ENCODE measurements at regions not wholly inside any gene's neighbourhood (a gene's known extent, or its start where the extent isn't known, plus 50 kb on each side); places are given as distances from the start of the nearest gene placed in this dataset.
"Not testable (repeated sequence)": the region's sequence is repeated elsewhere in the genome, so short reads cannot be mapped to it uniquely, and the experiment has no call there.

DNA sequence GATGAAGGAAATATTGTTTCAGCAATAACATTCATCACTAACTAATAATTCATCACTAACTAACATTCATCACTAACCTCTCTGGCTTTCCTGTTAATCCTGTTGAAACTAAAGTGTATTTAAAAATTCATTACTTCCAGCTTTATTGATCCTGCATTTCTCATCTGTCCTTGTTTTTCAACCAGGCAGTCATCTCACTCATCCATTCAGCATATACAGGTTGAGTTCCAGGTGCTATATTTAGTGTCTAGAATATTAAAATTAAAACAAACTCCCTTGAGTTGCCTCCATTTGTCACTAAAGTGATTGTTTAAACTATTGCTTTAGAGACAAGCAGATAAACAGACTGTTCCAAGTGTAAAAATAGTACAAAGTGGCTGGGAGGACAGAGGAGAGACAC lies 58.1 kb downstream of the ATXN7L3B start:
- peaks cover 7% of the 10 kb centered on the region for H3K9me3 Mint-ChIP-seq (ENCODE audit: low read depth)
- H3K4me1 Mint-ChIP-seq (ENCODE audit: low read depth), result no peaks in the 10 kb centered on the region
- peaks cover 4% of the 10 kb centered on the region for H3K27me3 Mint-ChIP-seq
- H3K36me3 Mint-ChIP-seq, result no peaks in the 10 kb centered on the region
- no peak overlapping the region for H3K4me3 Mint-ChIP-seq
- H3K27ac Mint-ChIP-seq, result no peak overlapping the region

DNA sequence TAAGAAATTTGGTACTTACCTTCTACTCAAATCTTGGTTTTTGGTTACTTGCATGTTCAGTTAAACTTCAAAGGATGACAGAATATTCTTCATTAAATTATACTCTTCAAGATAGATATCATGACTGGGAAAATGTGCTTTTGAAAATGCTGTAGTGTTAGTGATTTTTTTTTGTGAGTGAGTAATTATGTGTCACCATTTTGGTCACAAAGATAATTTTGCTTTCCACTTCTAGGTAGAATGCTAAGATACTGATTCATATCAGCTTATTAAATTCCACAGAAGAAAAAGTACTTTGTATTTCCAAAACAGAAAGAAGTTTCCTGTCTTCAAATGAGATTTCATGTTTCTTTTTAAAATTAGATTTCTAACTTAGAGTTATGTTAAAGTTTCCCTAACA lies 61.2 kb downstream of the ATXN7L3B start:
- no peaks in the 10 kb centered on the region for H3K36me3 Mint-ChIP-seq
- no peak overlapping the region for H3K27ac Mint-ChIP-seq
- no peak overlapping the region for H3K4me3 Mint-ChIP-seq
- H3K9me3 Mint-ChIP-seq (ENCODE audit: low read depth), result peaks cover 7% of the 10 kb centered on the region
- H3K27me3 Mint-ChIP-seq, result peaks cover 4% of the 10 kb centered on the region
- H3K4me1 Mint-ChIP-seq (ENCODE audit: low read depth), result no peaks in the 10 kb centered on the region

DNA sequence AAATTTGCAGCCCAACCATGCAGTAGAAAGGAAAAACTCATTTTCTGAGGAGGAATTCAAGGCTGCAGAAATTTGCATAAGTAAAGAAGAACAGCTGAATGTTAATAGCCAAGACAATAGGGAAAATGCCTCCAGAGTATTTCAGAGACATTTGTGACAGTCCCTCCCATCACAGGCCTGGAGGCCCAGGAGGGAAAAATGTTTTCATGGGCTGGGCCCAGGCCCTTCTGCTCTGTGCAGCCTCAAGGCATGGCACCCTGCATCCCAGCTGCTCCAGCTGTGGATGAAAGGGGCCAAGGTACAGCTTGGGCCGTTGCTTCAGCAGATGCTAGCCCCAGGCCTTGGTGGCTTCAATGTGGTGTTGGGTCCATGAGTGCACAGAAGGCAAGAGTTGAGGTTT lies 62.3 kb downstream of the ATXN7L3B start:
- Mint-ChIP-seq H3K4me3 (no peak overlapping the region), H3K36me3 (no peaks in the 10 kb centered on the region), H3K27me3 (peaks cover 3% of the 10 kb centered on the region), H3K27ac (no peak overlapping the region), H3K4me1 (ENCODE audit: low read depth) (no peaks in the 10 kb centered on the region), H3K9me3 (ENCODE audit: low read depth) (peaks cover 7% of the 10 kb centered on the region)

DNA sequence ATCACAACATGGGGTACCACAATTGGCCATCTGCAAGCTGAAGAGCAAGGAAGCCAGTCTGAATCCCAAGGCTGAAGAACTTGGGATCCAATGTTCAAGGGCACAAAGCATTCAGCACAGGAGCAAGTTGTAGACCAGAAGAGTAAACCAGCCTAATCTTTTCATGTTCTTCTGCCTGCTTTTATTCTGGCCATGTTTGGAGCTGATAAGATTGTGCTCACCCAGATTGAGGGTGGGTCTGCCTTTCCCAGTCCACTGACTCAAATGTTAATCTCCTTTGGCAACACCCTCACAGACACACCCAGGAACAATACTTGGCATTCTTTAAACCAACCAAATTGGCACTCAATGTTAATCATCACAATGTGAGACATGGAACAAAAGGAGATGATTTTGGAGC lies 63.2 kb downstream of the ATXN7L3B start:
- H3K27ac Mint-ChIP-seq; H3K27me3 Mint-ChIP-seq; H3K4me1 Mint-ChIP-seq (ENCODE audit: low read depth); H3K4me3 Mint-ChIP-seq; H3K36me3 Mint-ChIP-seq; H3K9me3 Mint-ChIP-seq (ENCODE audit: low read depth): not testable (repeated sequence)

DNA sequence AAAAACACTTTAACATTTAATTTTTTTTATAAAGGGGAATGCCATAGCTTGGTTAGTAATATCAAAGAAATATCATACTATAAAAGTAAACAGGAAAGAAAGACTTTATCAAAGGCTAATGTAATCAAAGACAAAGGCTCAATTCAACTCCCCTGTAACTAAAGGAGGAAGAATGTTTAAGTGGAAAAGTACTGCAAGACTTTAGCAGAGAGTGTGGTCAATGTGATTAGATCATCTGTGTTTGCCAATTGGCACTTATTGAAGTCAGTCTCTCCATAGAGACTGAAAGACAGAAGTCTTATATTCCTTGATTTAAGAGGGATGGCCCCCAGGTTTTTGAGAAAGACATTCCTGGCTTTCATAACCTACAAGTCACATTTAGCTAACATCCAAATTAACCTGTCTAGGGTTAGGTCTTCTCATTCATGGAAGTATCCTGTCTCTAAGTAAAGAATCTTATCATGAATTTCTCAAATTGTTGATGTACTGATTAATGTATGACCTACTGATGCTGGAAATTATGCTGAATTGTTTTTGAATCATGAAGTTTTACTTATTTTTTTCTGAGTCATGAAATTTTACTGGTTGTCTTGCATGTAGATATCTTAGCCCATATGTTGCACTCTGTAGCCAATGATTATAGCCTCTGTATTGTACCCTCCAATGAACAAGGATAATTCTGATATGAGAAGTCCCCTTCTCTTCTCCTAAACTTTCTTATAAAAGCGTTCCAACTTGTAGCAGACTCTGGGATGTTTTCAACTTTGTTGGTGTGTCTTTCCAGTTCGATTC lies 65.4 kb downstream of the ATXN7L3B start:
- H3K9me3 Mint-ChIP-seq (ENCODE audit: low read depth), result peaks cover 7% of the 10 kb centered on the region
- H3K27me3 Mint-ChIP-seq, result peaks cover 2% of the 10 kb centered on the region
- no peak overlapping the region for H3K4me3 Mint-ChIP-seq
- H3K27ac Mint-ChIP-seq, result no peak overlapping the region
- H3K4me1 Mint-ChIP-seq (ENCODE audit: low read depth), result no peaks in the 10 kb centered on the region
- no peaks in the 10 kb centered on the region for H3K36me3 Mint-ChIP-seq

DNA sequence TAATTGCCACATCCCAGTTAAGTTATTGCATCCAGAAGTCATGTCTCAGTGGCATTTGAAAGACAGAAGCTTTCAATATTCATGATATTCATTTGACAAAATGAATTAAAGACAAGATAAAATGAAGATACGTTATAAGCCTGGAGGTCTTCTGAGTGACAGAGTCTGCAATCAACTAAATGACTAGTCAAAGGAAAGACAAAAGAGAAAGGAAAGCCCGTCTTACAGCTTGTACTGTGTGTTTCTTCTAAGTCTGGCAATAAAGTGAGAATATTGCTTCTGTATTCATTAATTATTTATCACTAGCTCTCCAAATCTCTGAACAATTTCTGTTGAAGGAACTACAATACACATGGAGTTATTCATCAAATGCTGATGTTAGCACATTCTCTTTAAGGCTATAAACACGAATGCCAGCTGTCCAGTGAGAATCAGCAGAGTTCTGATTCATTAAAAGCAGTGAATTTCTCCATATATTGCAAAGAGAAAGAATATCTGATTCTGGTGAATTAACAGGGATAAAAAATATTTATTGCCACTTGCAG lies 70.7 kb downstream of the ATXN7L3B start:
- Mint-ChIP-seq H3K36me3 (no peaks in the 10 kb centered on the region), H3K27ac (no peak overlapping the region), H3K9me3 (ENCODE audit: low read depth) (no peaks in the 10 kb centered on the region), H3K4me1 (ENCODE audit: low read depth) (no peaks in the 10 kb centered on the region), H3K27me3 (peaks cover 2% of the 10 kb centered on the region), H3K4me3 (no peak overlapping the region)

DNA sequence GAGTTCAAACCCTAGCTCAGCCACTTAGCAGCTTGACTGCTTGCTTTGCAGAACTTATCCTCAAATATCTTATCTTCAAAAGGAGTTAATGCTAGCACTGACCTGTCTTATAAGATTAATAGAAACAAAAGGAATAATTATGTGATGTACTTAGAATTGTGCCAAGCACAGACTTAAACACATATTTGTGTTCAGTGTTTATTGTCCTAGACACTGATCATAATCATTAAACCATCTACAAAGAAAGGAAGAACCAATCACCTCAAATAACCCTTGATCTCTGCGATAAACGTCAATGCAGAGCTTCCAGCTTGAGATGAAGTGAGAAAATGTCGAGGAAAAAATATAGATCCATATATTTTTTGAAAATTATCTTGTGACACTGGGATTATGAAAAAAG lies 73.1 kb downstream of the ATXN7L3B start:
- H3K27ac Mint-ChIP-seq, result no peak overlapping the region
- no peak overlapping the region for H3K4me3 Mint-ChIP-seq
- no peaks in the 10 kb centered on the region for H3K9me3 Mint-ChIP-seq (ENCODE audit: low read depth)
- H3K4me1 Mint-ChIP-seq (ENCODE audit: low read depth), result no peaks in the 10 kb centered on the region
- peaks cover 2% of the 10 kb centered on the region for H3K27me3 Mint-ChIP-seq
- no peaks in the 10 kb centered on the region for H3K36me3 Mint-ChIP-seq

DNA sequence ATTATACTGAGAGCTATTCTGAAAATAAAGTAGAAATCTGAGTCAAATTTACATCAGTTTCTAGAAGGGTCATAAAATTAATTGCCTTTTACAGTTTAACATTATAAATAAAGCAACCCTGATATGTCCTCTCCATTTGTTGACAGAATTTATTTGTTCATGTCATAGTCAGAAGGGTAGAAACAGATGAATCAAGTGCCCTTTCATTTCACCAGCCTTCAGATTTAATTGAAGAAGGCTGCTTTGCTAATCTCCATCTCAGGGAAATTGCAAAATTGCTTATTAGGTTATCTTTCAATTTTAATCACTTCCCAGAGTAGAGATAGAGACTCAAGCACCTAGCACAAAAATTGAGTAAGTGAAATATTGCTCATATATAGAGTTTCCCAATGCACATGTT lies 76.8 kb downstream of the ATXN7L3B start:
- Mint-ChIP-seq H3K36me3 (no peaks in the 10 kb centered on the region), H3K4me3 (no peak overlapping the region), H3K4me1 (ENCODE audit: low read depth) (no peaks in the 10 kb centered on the region), H3K9me3 (ENCODE audit: low read depth) (no peaks in the 10 kb centered on the region), H3K27me3 (no peaks in the 10 kb centered on the region), H3K27ac (no peak overlapping the region)

DNA sequence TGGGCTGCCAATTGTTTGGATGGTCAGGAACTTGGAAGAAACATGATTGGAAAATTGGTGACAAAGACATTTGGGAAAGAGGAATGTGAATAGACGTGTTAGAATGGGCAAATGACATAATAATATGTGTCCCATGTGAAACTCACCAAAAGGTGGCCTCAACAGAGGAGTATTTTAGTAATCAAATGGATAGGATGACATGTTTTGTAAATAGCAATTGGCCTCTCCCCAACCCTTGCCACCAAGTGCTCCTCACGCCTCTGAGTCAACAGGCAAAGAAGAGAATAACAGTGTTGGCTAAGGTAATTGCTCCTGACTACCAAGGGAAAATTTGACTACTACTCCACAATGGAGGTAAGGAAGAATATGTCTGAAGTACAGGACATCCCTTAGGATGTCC lies 81.4 kb downstream of the ATXN7L3B start:
- Mint-ChIP-seq H3K27ac (no peak overlapping the region), H3K4me3 (no peak overlapping the region), H3K36me3 (no peaks in the 10 kb centered on the region), H3K9me3 (ENCODE audit: low read depth) (no peaks in the 10 kb centered on the region), H3K4me1 (ENCODE audit: low read depth) (no peaks in the 10 kb centered on the region), H3K27me3 (no peaks in the 10 kb centered on the region)

DNA sequence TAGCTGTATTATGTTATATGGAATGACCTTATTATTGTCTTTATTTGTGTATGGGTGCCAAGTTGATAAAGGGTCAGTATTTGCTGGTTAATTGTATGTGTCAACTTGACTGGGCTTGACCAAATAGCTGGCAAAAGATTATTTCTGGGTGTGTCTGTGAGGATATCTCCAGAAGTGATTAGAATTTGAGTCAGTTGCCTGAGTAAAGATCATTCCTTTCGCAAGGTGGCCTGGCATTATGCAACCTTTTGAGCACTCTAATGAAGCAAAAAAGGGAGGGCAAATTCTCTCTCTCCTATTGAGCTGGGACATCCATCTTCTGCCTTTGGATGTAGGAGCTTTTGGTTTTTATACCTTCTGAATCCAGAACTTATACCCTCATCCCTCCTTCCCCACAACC lies 82.2 kb downstream of the ATXN7L3B start:
- H3K36me3 Mint-ChIP-seq, result no peaks in the 10 kb centered on the region
- H3K27me3 Mint-ChIP-seq, result no peaks in the 10 kb centered on the region
- H3K4me1 Mint-ChIP-seq (ENCODE audit: low read depth), result no peaks in the 10 kb centered on the region
- no peaks in the 10 kb centered on the region for H3K9me3 Mint-ChIP-seq (ENCODE audit: low read depth)
- H3K27ac Mint-ChIP-seq, result no peak overlapping the region
- H3K4me3 Mint-ChIP-seq, result no peak overlapping the region

DNA sequence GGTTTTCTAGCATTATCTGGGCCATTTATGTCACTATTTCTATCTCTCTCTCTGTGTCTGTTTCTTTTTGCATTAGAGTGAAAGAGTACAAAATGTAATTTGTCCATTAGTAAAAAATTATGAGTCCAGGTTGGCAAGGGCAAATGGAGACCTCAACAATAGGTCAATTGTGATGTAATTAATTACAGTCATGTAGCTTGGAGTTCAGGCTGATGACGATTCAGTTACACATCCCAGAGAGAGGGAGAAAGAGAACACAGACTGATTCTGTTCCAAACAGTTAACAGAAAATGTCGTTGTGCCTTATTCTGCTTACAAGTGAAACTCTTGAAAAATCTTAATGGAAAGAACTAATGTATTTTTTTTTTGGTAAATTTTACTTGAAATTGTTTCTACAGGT lies 83.3 kb downstream of the ATXN7L3B start:
- no peak overlapping the region for H3K4me3 Mint-ChIP-seq
- no peaks in the 10 kb centered on the region for H3K27me3 Mint-ChIP-seq
- H3K36me3 Mint-ChIP-seq, result no peaks in the 10 kb centered on the region
- H3K9me3 Mint-ChIP-seq (ENCODE audit: low read depth), result no peaks in the 10 kb centered on the region
- no peak overlapping the region for H3K27ac Mint-ChIP-seq
- no peaks in the 10 kb centered on the region for H3K4me1 Mint-ChIP-seq (ENCODE audit: low read depth)

DNA sequence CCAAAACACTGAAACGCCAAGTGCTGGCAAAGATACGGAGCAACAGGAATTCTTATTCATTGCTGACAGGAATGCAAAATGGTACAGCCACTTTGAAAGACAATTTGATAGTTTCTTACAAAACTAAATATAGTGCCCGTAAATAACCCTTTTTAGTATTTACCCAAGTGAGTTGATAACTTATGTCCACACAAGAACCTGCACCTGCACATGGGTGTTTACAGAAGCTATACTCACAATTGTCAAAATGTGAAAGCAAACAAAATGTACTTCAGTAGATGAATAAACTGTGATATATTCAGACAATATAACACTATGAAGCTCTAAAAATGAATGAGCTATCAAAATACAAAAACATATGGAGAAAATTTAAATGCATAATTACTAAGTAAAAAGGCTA lies 86.6 kb downstream of the ATXN7L3B start:
- no peaks in the 10 kb centered on the region for H3K36me3 Mint-ChIP-seq
- no peak overlapping the region for H3K4me3 Mint-ChIP-seq
- no peaks in the 10 kb centered on the region for H3K27me3 Mint-ChIP-seq
- no peaks in the 10 kb centered on the region for H3K9me3 Mint-ChIP-seq (ENCODE audit: low read depth)
- H3K4me1 Mint-ChIP-seq (ENCODE audit: low read depth), result no peaks in the 10 kb centered on the region
- H3K27ac Mint-ChIP-seq, result no peak overlapping the region

DNA sequence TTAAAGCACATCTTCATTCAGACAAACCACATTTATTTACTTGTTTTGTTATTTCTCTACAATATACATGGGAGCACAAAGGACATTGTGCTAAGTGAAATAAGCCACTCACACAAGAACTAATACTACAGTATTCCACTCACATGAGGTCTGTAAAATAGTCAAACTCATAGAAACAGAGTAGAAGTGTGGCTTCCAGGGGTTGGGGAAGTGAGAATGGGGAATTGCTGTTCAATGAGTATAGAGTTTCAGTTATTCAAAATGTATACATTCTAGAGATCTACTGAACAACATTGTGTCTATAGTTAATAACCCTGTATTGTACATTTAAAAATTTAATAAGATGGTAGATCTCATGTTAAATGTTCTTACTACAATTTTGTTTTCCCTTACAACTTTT lies 88.8 kb downstream of the ATXN7L3B start:
- no peaks in the 10 kb centered on the region for H3K27me3 Mint-ChIP-seq
- no peak overlapping the region for H3K4me3 Mint-ChIP-seq
- no peaks in the 10 kb centered on the region for H3K4me1 Mint-ChIP-seq (ENCODE audit: low read depth)
- H3K27ac Mint-ChIP-seq, result no peak overlapping the region
- no peaks in the 10 kb centered on the region for H3K9me3 Mint-ChIP-seq (ENCODE audit: low read depth)
- H3K36me3 Mint-ChIP-seq, result no peaks in the 10 kb centered on the region

DNA sequence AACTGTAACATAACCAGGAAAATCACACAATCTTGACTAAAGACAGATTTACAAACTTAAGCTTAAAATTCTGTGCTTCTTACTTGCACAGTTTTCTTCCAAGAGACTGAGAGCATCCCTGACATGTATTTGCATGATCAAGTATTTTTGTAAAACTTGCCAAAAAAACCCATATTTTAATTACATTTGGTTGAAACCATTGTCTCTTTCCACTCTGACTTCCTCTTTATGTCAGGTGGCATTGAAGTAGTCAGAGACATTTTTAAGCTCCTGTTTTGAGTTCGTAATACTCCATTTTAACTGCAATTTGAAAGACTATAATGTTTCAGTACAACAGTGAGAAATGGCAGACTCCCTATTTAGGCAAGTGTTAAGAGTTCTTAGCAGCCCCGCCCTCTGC lies 103.6 kb downstream of the ATXN7L3B start:
- Mint-ChIP-seq H3K36me3 (no peaks in the 10 kb centered on the region), H3K4me1 (ENCODE audit: low read depth) (no peaks in the 10 kb centered on the region), H3K9me3 (ENCODE audit: low read depth) (no peaks in the 10 kb centered on the region), H3K27me3 (peaks cover 1% of the 10 kb centered on the region), H3K4me3 (no peak overlapping the region), H3K27ac (no peak overlapping the region)

DNA sequence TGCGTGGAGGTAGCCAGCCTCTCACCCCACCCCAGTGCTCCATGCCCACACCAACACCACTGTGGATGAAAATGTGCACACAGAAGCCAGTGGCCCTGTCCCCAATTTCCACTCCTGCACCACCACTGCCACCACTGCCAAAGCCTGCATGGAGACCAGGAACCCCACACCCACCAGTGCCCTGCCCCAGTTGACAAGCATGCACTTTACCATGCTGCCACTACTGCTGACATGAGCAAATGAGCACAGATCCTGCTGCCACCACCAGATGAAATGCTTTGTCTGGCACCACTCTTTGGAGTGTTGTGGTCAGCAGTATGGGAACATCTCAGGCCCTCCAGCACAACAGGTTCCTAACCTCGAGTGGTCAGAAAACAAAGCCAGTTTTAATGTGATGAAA lies 104.1 kb downstream of the ATXN7L3B start:
- peaks cover 1% of the 10 kb centered on the region for H3K27me3 Mint-ChIP-seq
- no peak overlapping the region for H3K4me3 Mint-ChIP-seq
- no peaks in the 10 kb centered on the region for H3K4me1 Mint-ChIP-seq (ENCODE audit: low read depth)
- no peak overlapping the region for H3K27ac Mint-ChIP-seq
- H3K9me3 Mint-ChIP-seq (ENCODE audit: low read depth), result no peaks in the 10 kb centered on the region
- H3K36me3 Mint-ChIP-seq, result no peaks in the 10 kb centered on the region

DNA sequence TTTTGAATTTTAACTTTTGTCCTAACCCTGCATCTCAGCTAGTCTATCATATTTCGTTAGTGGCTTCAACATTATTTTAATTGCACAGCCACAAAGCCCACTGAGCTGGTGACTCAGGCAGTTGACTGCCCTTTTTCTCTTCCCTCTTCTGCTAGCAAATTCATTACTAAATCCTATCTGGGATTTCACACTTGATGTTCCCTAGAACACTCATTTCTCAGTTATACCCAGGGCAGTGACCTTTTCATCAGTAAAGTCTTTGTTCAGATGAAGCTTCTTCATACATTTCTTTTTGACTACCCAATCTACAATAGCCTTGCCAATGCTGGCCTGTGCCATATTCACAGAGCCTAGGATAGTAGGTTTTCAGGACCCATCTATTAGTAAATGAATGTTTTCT lies 107.0 kb downstream of the ATXN7L3B start:
- H3K4me1 Mint-ChIP-seq (ENCODE audit: low read depth), result no peaks in the 10 kb centered on the region
- no peak overlapping the region for H3K4me3 Mint-ChIP-seq
- peaks cover 1% of the 10 kb centered on the region for H3K27me3 Mint-ChIP-seq
- no peak overlapping the region for H3K27ac Mint-ChIP-seq
- no peaks in the 10 kb centered on the region for H3K36me3 Mint-ChIP-seq
- no peaks in the 10 kb centered on the region for H3K9me3 Mint-ChIP-seq (ENCODE audit: low read depth)
